NCI-H748 treated with DMSO at 0.1 percent for 48 hours (cell line): ENCODE measurements at regions not wholly inside any gene's neighbourhood (a gene's known extent, or its start where the extent isn't known, plus 50 kb on each side); places are given as distances from the start of the nearest gene placed in this dataset.

Source experiments
- DNase-seq: peaks from one replicate; lab custom pipeline; 2025; lab: John Stamatoyannopoulos, UW

- no peak for DNase-seq
These were observed 159.6 kb downstream of the HAPSTR1 start for GRCh38 chr16:9251026-9251425.

GRCh38 chr16:9254863-9255262 is 163.4 kb downstream of the HAPSTR1 start:
- DNase-seq, result no peak

GRCh38 chr16:9256196-9256595 is 164.8 kb downstream of the HAPSTR1 start:
- DNase-seq, result no peak

GRCh38 chr16:9257843-9258242 is 166.4 kb downstream of the HAPSTR1 start:
- no peak for DNase-seq

- DNase-seq, result no peak
These were observed 167.1 kb downstream of the HAPSTR1 start for GRCh38 chr16:9258423-9259051.

- no peak for DNase-seq
These were observed 168.6 kb downstream of the HAPSTR1 start for GRCh38 chr16:9259914-9260608.

GRCh38 chr16:9260666-9261065 is 169.2 kb downstream of the HAPSTR1 start:
- peak; percentile 54 for DNase-seq

GRCh38 chr16:9261376-9261775 is 169.9 kb downstream of the HAPSTR1 start:
- DNase-seq, result no peak

GRCh38 chr16:9262941-9263715 is 171.7 kb downstream of the HAPSTR1 start:
- DNase-seq, result no peak

- no peak for DNase-seq
These were observed 172.6 kb downstream of the HAPSTR1 start for GRCh38 chr16:9264067-9264466.

- no peak for DNase-seq
These were observed 177.0 kb downstream of the HAPSTR1 start for GRCh38 chr16:9268446-9268845.

GRCh38 chr16:9270424-9270823 is 179.0 kb downstream of the HAPSTR1 start:
- DNase-seq, result no peak

GRCh38 chr16:9270941-9271340 is 179.5 kb downstream of the HAPSTR1 start:
- no peak for DNase-seq

- no peak for DNase-seq
These were observed 180.4 kb downstream of the HAPSTR1 start for GRCh38 chr16:9271841-9272240.

GRCh38 chr16:9275377-9275776 is 183.9 kb downstream of the HAPSTR1 start:
- no peak for DNase-seq

GRCh38 chr16:9275816-9276354 is 184.4 kb downstream of the HAPSTR1 start:
- no peak for DNase-seq

- no peak for DNase-seq
These were observed 188.0 kb downstream of the HAPSTR1 start for GRCh38 chr16:9279291-9280068.

GRCh38 chr16:9280069-9280466 is 188.6 kb downstream of the HAPSTR1 start:
- no peak for DNase-seq

- DNase-seq, result no peak
These were observed 195.5 kb downstream of the HAPSTR1 start for GRCh38 chr16:9286930-9287329.

GRCh38 chr16:9296271-9296590 is 204.8 kb downstream of the HAPSTR1 start:
- DNase-seq, result no peak

GRCh38 chr16:9297437-9298113 is 206.1 kb downstream of the HAPSTR1 start:
- DNase-seq, result peak; percentile 2

- DNase-seq, result no peak
These were observed 208.8 kb downstream of the HAPSTR1 start for GRCh38 chr16:9300252-9300651.
